ENCODE measurements at regions not wholly inside any gene's neighbourhood (a gene's known extent, or its start where the extent isn't known, plus 50 kb on each side); places are given as distances from the start of the nearest gene placed in this dataset.
"Not testable (repeated sequence)": the region's sequence is repeated elsewhere in the genome, so short reads cannot be mapped to it uniquely, and the experiment has no call there.

DNA sequence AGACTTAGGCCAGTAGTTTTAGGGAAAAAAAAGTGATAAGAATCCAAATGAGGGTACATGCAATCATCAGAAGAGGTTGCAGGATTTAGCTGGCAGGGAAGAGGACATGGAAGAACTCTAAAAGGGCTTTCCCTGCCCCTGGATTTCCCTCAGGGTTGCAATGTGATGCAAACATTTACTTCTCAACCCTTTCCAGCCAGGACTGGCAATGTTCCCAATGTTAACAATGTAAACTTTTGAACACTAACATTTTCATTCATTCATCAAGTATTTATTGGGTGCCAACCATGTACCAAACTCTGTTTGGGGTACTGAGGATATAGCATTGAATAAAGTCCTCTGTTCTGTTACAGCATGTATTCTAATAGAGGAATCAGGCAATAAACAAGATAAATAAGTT lies 349.4 kb upstream of the LRRC3B start:
- no peak overlapping the region for H3K4me3 ChIP-seq (replicated peaks; ENCODE audit: low read depth, low read length)
- DNase-seq (ENCODE audit: extremely low read depth, low read depth) = no peak
- no peak for TF ChIP-seq CTCF (IDR thresholded peaks at IDR 0.05; ENCODE audit: low read depth, low read length, missing control alignments)

DNA sequence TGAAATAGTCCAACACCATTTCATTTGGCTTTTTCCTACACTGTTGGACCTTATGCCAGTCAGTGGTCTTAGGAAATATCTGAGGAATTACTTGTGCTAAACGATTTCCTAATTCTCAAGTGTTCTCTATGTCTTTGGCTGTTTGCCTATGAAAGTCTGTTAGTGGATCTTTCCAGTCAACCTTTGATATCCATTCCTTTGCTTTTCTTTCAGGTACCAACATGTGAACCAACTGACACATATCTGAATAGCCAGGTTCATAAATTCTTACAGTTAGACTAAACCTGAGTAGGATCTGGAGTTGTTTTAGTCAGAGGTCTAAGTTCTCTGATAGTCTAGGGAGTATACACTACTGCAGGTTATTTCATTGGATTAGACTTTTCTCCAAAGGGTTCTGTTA lies 343.5 kb upstream of the LRRC3B start:
- TF ChIP-seq CTCF (IDR thresholded peaks at IDR 0.05; ENCODE audit: low read depth, low read length, missing control alignments) = no peak
- no peak for DNase-seq (ENCODE audit: extremely low read depth, low read depth)

DNA sequence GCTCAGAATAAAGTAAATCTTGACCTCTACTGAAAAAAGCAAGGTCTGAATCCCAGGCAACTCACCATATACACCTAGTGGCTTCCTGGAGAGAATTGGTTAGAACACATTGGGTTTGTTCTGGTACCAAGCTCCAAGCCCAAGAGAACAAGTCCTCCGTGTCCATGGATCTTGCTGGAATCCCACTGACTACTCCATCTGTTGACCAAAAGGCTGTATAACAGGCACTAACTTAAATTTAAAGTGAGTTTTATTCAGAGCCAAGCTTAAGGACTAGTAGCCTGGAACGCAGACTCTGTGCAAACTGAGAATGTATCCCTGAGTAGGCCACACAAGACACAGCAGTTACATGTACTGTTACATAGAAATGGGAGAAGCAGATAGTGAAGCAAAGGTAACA lies 342.1 kb upstream of the LRRC3B start:
- H3K4me3 ChIP-seq (replicated peaks; ENCODE audit: low read depth, low read length) = no peak overlapping the region
- no peak for TF ChIP-seq CTCF (IDR thresholded peaks at IDR 0.05; ENCODE audit: low read depth, low read length, missing control alignments)
- no peak for DNase-seq (ENCODE audit: extremely low read depth, low read depth)

More for the DNA sequence above, 343.5 kb upstream of the LRRC3B start:
- H3K4me3 ChIP-seq (replicated peaks; ENCODE audit: low read depth, low read length) = no peak overlapping the region

DNA sequence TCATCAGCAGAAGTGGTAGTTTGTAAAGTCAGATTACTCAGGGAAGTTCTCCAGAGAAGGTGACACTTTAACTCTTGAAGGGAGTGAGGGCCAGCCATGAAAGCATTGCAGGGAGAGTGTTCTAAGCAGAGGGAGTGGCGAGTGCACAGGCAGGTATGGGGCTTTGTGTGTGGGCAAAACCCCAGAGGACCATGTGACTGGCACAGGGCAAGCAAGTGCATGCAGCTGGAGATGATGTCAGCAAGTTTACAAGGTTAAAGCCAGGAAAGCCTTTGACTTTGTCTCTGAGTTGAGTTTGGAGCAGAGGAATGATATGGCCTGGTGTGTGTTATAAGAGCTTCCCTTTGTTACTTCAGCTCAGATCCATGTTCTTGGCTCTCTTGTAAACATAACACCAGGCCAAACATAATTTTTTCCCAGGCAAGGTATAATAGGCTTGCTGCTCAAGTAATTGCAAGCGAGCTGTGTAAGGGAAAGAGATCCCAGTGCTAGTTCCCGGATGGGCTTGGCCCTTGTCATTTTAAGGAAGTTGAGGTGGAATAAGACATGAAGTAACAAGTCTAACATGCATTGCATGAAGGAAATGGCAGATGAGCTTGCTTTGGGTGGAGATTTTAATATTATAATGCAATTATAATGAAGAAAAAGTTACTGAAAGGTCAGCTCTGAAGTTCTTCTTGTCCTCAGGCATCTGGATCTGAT lies 341.1 kb upstream of the LRRC3B start:
- no peak overlapping the region for H3K4me3 ChIP-seq (replicated peaks; ENCODE audit: low read depth, low read length)
- DNase-seq (ENCODE audit: extremely low read depth, low read depth) = no peak
- TF ChIP-seq CTCF (IDR thresholded peaks at IDR 0.05; ENCODE audit: low read depth, low read length, missing control alignments) = no peak

DNA sequence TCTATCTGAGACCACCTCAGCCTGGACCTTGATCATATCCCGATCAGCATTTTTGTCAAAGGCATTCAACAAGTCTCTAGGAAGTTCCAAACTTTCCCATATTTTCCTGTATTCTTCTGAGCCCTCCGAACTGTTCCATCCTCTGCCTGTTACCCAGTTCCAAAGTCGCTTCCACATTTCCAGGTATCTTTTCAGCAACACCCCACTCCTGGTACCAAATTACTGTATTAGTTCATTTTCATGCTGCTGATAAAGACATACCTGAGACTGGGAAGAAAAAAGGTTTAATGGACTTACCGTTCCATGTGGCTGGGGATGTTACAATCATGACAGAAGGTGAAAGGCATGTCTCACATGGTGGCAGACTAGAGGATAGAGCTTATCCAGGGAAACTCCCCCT lies 338.1 kb upstream of the LRRC3B start:
- DNase-seq (ENCODE audit: extremely low read depth, low read depth); H3K4me3 ChIP-seq (replicated peaks; ENCODE audit: low read depth, low read length): not testable (repeated sequence)

DNA sequence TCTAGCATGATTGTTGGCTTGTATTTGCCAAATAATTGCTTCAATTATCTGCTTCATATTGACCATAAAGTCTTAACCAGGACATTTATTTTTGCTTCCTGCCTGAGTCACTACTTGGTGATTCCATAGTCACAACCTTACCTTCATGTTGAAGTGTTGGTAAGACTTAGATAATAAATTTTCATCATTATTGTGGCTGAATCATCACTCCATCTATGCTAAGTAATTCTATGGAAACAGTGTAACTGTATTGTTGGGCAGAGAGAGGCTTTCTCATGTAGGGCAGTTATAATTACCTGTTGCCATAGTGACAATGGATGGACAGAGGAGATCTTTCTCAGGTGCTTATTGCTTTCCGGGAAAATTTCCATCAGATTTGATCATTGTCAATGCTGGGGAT lies 330.7 kb upstream of the LRRC3B start:
- no peak for DNase-seq (ENCODE audit: extremely low read depth, low read depth)
- no peak for TF ChIP-seq CTCF (IDR thresholded peaks at IDR 0.05; ENCODE audit: low read depth, low read length, missing control alignments)
- H3K4me3 ChIP-seq (replicated peaks; ENCODE audit: low read depth, low read length) = no peak overlapping the region

DNA sequence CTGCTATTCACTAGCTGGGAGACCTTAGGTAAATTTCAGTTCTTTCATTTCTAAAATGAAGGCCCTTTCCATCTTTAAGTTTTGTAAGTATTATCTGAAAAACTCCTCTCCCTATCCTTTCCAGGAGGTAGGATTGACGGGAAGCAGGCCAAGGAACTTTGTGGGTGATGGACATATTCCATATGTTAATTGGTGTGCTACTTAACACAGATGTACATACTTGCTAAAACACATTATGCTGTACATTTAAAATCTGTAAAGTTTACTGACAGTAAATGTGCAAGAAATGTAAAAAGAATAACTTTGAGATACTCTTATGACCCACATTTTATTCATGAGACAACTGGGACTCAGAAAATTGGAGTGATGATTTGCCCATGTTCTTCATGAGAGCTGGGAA lies 329.8 kb upstream of the LRRC3B start:
- no peak overlapping the region for H3K4me3 ChIP-seq (replicated peaks; ENCODE audit: low read depth, low read length)
- DNase-seq (ENCODE audit: extremely low read depth, low read depth) = no peak
- TF ChIP-seq CTCF (IDR thresholded peaks at IDR 0.05; ENCODE audit: low read depth, low read length, missing control alignments) = no peak
